IMR-90 (cell line): ENCODE measurements at regions not wholly inside any gene's neighbourhood (a gene's known extent, or its start where the extent isn't known, plus 50 kb on each side); places are given as distances from the start of the nearest gene placed in this dataset.

ENCODE experiments used
- ATAC-seq: fragments of 200-7000 bp; cut with Tn5 transposase; 2 replicates; pipeline ENCODE4 v1.9.1; 2020; ENCODE audit warnings: low read depth, mild to moderate bottlenecking, moderate library complexity
- BruUV-seq: library from RNA; stranded (reverse); fragments of 400-500 nt; replicated peaks from 2 replicates; lab custom pipeline; 2021; lab: Mats Ljungman, UMichigan
- CTCF ChIA-PET: fragments of 300-600 bp; formaldehyde crosslinking; extraction: SDS; loops from one replicate; lab custom pipeline; 2021; ENCODE audit warnings: antibody characterized with exemption; lab: Yijun Ruan, JAX
- POLR2A ChIA-PET: fragments of 300-600 bp; sonication (Branson Sonifier 250); formaldehyde crosslinking; loops from one replicate; lab custom pipeline; 2022; ENCODE audit warnings: antibody characterized with exemption; ENCODE audit not compliant: unreplicated experiment; lab: Charles Lee
- DNase-seq: peaks from one replicate; pipeline ENCODE4 v3.0.0; 2013
- H2AFZ ChIP-seq: replicated peaks from 2 replicates; pipeline ENCODE3; 2013; ENCODE audit warnings: low read length, mild to moderate bottlenecking; ENCODE audit not compliant: poor library complexity
- H2AK5ac ChIP-seq: 2 replicates; pipeline ENCODE4 v1.6.1; 2013; ENCODE audit warnings: low read depth, low read length, inconsistent platforms
- H2AK9ac ChIP-seq: replicated peaks from 2 replicates; pipeline ENCODE3; 2013; ENCODE audit warnings: mild to moderate bottlenecking, low read depth, low read length, moderate library complexity; ENCODE audit not compliant: poor library complexity
- H2BK120ac ChIP-seq: 2 replicates; pipeline ENCODE4 v1.6.1; 2013; ENCODE audit warnings: low read depth, low read length, inconsistent platforms
- H2BK15ac ChIP-seq: 3 replicates; pipeline ENCODE4 v1.6.1; 2013; ENCODE audit warnings: low read depth, low read length, inconsistent platforms
- H2BK20ac ChIP-seq: 2 replicates; pipeline ENCODE4 v1.6.1; 2013; ENCODE audit warnings: low read depth, mild to moderate bottlenecking, inconsistent platforms, low read length, moderate library complexity
- H2BK5ac ChIP-seq: 2 replicates; pipeline ENCODE4 v1.6.1; 2013; ENCODE audit warnings: mild to moderate bottlenecking, low read depth, low read length, inconsistent platforms; ENCODE audit not compliant: poor library complexity, severe bottlenecking
- H3K14ac ChIP-seq: replicated peaks from 2 replicates; pipeline ENCODE4 v1.6.1; 2013; ENCODE audit warnings: low read depth, low read length, inconsistent platforms
- H3K18ac ChIP-seq: 2 replicates; pipeline ENCODE4 v1.6.1; 2013; ENCODE audit warnings: low read depth, low read length, control low read depth
- H3K23ac ChIP-seq: 2 replicates; pipeline ENCODE4 v1.6.1; 2013; ENCODE audit warnings: low read depth, low read length, inconsistent platforms
- H3K27ac ChIP-seq: 2 replicates; pipeline ENCODE4 v1.5.1; 2013; ENCODE audit warnings: mild to moderate bottlenecking, control low read depth, low read length; ENCODE audit not compliant: insufficient read depth
- H3K27me3 ChIP-seq: 2 replicates; pipeline ENCODE4 v1.6.1; 2013; ENCODE audit warnings: low read length; ENCODE audit not compliant: control insufficient read depth, insufficient read depth
- H3K36me3 ChIP-seq: 2 replicates; pipeline ENCODE4 v1.6.1; 2013; ENCODE audit warnings: low read length, mixed read lengths; ENCODE audit not compliant: control insufficient read depth, insufficient read depth
- H3K4ac ChIP-seq: 2 replicates; pipeline ENCODE4 v1.6.1; 2013; ENCODE audit warnings: low read depth, low read length, inconsistent platforms
- H3K4me1 ChIP-seq: 2 replicates; pipeline ENCODE4 v1.6.1; 2013; ENCODE audit warnings: low read length, mixed read lengths; ENCODE audit not compliant: control insufficient read depth, insufficient read depth
- H3K4me2 ChIP-seq: 2 replicates; pipeline ENCODE4 v1.6.1; 2013; ENCODE audit warnings: low read depth, mild to moderate bottlenecking, control low read depth, low read length, moderate library complexity
- H3K4me3 ChIP-seq: 2 replicates; pipeline ENCODE4 v1.5.1; 2013; ENCODE audit warnings: low read depth, mild to moderate bottlenecking, control low read depth, low read length, moderate library complexity; ENCODE audit not compliant: insufficient read depth
- H3K56ac ChIP-seq: 2 replicates; pipeline ENCODE4 v1.6.1; 2013; ENCODE audit warnings: low read length, inconsistent platforms; ENCODE audit not compliant: insufficient read depth; ENCODE audit errors: extremely low read depth
- H3K79me1 ChIP-seq, 2 experiments: 2 replicates each; pipeline ENCODE4 v1.6.1; 2013; ENCODE audit warnings: low read length in 2 of 2, inconsistent platforms in 1 of 2, low read depth in 1 of 2
- H3K9ac ChIP-seq: 2 replicates; pipeline ENCODE4 v1.6.1; 2013; ENCODE audit warnings: low read depth, low read length, control low read depth
- H3K9me1 ChIP-seq: 2 replicates; pipeline ENCODE4 v1.6.1; 2013; ENCODE audit warnings: low read length, inconsistent platforms; ENCODE audit not compliant: insufficient read depth
- H3K9me3 ChIP-seq: 2 replicates; pipeline ENCODE4 v1.6.1; 2013; ENCODE audit warnings: low read length; ENCODE audit not compliant: control insufficient read depth, insufficient read depth
- H4K20me1 ChIP-seq: 2 replicates; pipeline ENCODE4 v1.6.1; 2013; ENCODE audit warnings: low read length, inconsistent platforms; ENCODE audit not compliant: insufficient read depth
- H4K5ac ChIP-seq: 2 replicates; pipeline ENCODE4 v1.6.1; 2013; ENCODE audit warnings: mild to moderate bottlenecking, low read depth, low read length, control low read depth
- H4K8ac ChIP-seq, 2 experiments: 2 replicates each; pipeline ENCODE4 v1.6.1; 2013; ENCODE audit warnings: low read depth in 2 of 2, low read length in 2 of 2, control low read depth in 1 of 2, inconsistent platforms in 1 of 2
- H4K91ac ChIP-seq: 2 replicates; pipeline ENCODE4 v1.6.1; 2013; ENCODE audit warnings: low read depth, low read length, inconsistent platforms; ENCODE audit not compliant: insufficient read depth
- BHLHE40 ChIP-seq: fragments of 150-350 bp; IDR thresholded peaks from 2 replicates; pipeline ENCODE4 v1.6.1; 2016; ENCODE audit warnings: mild to moderate bottlenecking, low read depth, low read length
- CHD1 ChIP-seq: IDR thresholded peaks from 2 replicates; pipeline ENCODE4 v1.6.1; 2012; ENCODE audit warnings: low read depth, low read length, improper control_type of control experiment
- FOS ChIP-seq: fragments of 150-350 bp; IDR thresholded peaks from 2 replicates; pipeline ENCODE4 v1.6.1; 2016; ENCODE audit warnings: low read depth, low read length
- MAFK ChIP-seq: IDR thresholded peaks from 2 replicates; pipeline ENCODE4 v1.6.1; 2012; ENCODE audit warnings: low read depth, low read length, improper control_type of control experiment
- MAZ ChIP-seq: IDR thresholded peaks from 2 replicates; pipeline ENCODE4 v1.6.1; 2012; ENCODE audit warnings: low read depth, mild to moderate bottlenecking, low read length, improper control_type of control experiment, moderate library complexity, borderline replicate concordance
- MXI1 ChIP-seq: IDR thresholded peaks from 2 replicates; pipeline ENCODE4 v1.6.1; 2012; ENCODE audit warnings: low read depth, mild to moderate bottlenecking, low read length, moderate library complexity, borderline replicate concordance
- NFE2L2 ChIP-seq: fragments of 150-350 bp; IDR thresholded peaks from 2 replicates; pipeline ENCODE4 v1.6.1; 2016; ENCODE audit warnings: low read depth, mild to moderate bottlenecking, low read length
- POLR2A ChIP-seq: IDR thresholded peaks from 2 replicates; pipeline ENCODE4 v1.6.1; 2012; ENCODE audit warnings: mild to moderate bottlenecking, low read depth, low read length
- RCOR1 ChIP-seq: IDR thresholded peaks from 2 replicates; pipeline ENCODE4 v1.6.1; 2012; ENCODE audit warnings: mild to moderate bottlenecking, low read length, improper control_type of control experiment; ENCODE audit not compliant: insufficient replicate concordance
- dilution Hi-C: fragments of 300-500 bp; cut with HindIII; formaldehyde crosslinking; loops from one replicate; pipeline ENCODE4 v1.14.3; 2018; ENCODE audit warnings: low sequenced_read_pairs; ENCODE audit not compliant: unreplicated experiment
- in situ Hi-C: fragments of 300-500 bp; cut with MboI; formaldehyde crosslinking; loops from 3 replicates; pipeline ENCODE4 v1.14.3; 2019; ENCODE audit warnings: low sequenced_read_pairs, inconsistent platforms, mixed read lengths
- intact Hi-C: fragments of 100-400 bp; cut with micrococcal nuclease; formaldehyde crosslinking; loops from 2 replicates; pipeline ENCODE4 v1.10.0; 2022
- TF ChIP-seq, protein P1 (sequence below): fragments of 150-350 bp; IDR thresholded peaks from 2 replicates; pipeline ENCODE4 v1.6.1; 2016; ENCODE audit warnings: low read depth, mild to moderate bottlenecking, low read length, moderate library complexity, borderline replicate concordance
- TF ChIP-seq, protein P2 (sequence below): conservative IDR thresholded peaks from 2 replicates; pipeline ENCODE4 v1.5.1; 2012; ENCODE audit warnings: mild to moderate bottlenecking, low read depth, low read length, improper control_type of control experiment
- TF ChIP-seq, protein P3 (sequence below): fragments of 150-350 bp; IDR thresholded peaks from 2 replicates; pipeline ENCODE4 v1.6.1; 2017; ENCODE audit warnings: mild to moderate bottlenecking, antibody characterized with exemption, low read length, low read depth

DNA sequence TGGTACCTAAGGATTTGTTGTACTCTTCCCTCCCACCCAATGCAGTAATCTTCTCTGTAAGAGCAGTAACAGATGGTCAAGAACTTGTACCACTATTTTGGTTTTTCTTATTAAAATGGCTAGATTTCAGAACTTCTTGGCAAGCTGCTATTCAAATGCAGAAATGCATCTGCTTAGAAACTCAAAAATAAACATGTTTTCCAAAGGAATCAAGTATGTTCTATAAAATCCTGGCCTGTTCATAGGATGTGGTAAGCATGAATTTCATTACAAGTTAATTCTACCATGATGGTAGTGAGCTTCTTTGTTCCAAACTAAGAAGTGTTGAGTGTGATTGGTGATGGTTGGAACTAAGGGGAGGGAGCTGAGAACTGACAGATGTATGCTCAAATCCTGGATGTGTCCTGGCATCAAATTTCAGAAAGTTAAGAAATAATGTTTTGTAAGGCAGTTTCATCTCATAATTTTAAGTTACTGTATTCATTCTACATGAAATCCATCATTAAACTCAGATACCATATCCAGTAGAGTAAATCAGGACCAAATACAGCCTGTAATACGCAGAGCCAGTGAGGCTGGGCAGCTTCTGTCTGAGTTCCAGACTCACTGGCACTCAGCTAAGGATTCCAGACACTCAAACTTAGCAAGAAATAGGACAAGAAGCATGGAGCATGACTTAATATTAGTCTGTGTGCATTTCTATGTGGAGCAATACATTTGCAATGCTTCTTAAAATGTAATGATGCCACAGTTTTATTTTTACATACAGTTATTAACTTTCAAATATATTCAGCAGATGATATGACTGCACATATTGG lies 119.6 kb downstream of the TES start (continued):
- TF ChIP-seq RCOR1 (no peak), BHLHE40 (no peak)

DNA sequence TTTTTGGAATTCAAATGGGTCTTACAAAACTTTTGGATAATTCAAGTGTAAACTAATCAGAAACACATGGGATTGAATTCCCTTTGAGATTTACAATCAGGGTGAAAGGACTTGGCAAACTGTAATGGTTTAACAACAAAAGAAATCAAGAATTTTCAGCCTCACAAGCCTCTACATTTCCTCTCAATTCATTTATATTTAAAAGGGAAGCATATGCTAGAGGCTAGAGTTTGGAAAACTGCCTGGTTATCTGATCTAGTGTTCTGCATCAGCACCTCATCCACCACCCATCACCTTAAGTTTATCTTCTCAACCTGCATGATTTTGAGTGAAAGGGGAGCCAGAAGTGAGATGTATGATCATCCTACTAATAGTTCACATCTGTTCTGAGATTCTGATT lies 120.7 kb downstream of the TES start:
- H2BK15ac ChIP-seq: peak overlapping the region; percentile 68; the same call in 2 of the 3 replicates
- H4K20me1 ChIP-seq: no peaks in the 10 kb centered on the region
- H3K9ac ChIP-seq: no peak overlapping the region
- H2BK20ac ChIP-seq: peak overlapping the region; percentile 81; the same call in 1 of the 2 replicates
- H2BK5ac ChIP-seq: peak overlapping the region; percentile 65
- peak; percentile 29 for DNase-seq
- H3K4me3 ChIP-seq: no peak overlapping the region
- H4K8ac ChIP-seq: peak overlapping the region in 1 of 2 experiments; percentile 65; a peak in 2 of 4 replicates
- peaks cover 4% of the 10 kb centered on the region for H3K9me1 ChIP-seq
- ChIA-PET POLR2A (no interaction called here), CTCF (no interaction called here)
- peak overlapping the region; percentile 90 for H2BK120ac ChIP-seq
- BruUV-seq: no TSS peak
- no peak overlapping the region for H4K91ac ChIP-seq
- peak overlapping the region; percentile 79; the same call in 1 of the 2 replicates for H3K23ac ChIP-seq
- intact Hi-C loops: no loop called here
- H3K4ac ChIP-seq: peak overlapping the region; percentile 72
- H2AFZ ChIP-seq: no peak overlapping the region
- no peaks in the 10 kb centered on the region for H3K27me3 ChIP-seq
- no peak overlapping the region for H3K56ac ChIP-seq
- dilution Hi-C loops: no loop called here
- peaks cover 4% of the 10 kb centered on the region for H3K9me3 ChIP-seq
- peaks cover 2% of the 10 kb centered on the region; the same call in 1 of the 2 replicates for H3K4me1 ChIP-seq
- no peaks in the 10 kb centered on the region for H3K36me3 ChIP-seq
- peak overlapping the region; percentile 77 for H3K14ac ChIP-seq
- no peak overlapping the region for H2AK9ac ChIP-seq
- peaks cover 3% of the 10 kb centered on the region in 2 experiments; a peak in 1 of 4 replicates for H3K79me1 ChIP-seq
- H3K27ac ChIP-seq: peak overlapping the region; percentile 38; the same call in 1 of the 2 replicates
- peak overlapping the region; percentile 24; the same call in 1 of the 2 replicates for H3K18ac ChIP-seq
- no peak overlapping the region for H2AK5ac ChIP-seq
- in situ Hi-C loops: no loop called here
- H3K4me2 ChIP-seq: no peak overlapping the region
- no peak overlapping the region; the same call in 1 of the 2 replicates for H4K5ac ChIP-seq
- ATAC-seq: no peak
- TF ChIP-seq CHD1 (no peak), RCOR1 (no peak), POLR2A (no peak), MXI1 (no peak), MAZ (no peak), MAFK (no peak), NFE2L2 (no peak), FOS (no peak), BHLHE40 (no peak)
- TF ChIP-seq, protein P1, sequence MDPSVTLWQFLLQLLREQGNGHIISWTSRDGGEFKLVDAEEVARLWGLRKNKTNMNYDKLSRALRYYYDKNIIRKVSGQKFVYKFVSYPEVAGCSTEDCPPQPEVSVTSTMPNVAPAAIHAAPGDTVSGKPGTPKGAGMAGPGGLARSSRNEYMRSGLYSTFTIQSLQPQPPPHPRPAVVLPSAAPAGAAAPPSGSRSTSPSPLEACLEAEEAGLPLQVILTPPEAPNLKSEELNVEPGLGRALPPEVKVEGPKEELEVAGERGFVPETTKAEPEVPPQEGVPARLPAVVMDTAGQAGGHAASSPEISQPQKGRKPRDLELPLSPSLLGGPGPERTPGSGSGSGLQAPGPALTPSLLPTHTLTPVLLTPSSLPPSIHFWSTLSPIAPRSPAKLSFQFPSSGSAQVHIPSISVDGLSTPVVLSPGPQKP: no peak
- TF ChIP-seq, protein P2, sequence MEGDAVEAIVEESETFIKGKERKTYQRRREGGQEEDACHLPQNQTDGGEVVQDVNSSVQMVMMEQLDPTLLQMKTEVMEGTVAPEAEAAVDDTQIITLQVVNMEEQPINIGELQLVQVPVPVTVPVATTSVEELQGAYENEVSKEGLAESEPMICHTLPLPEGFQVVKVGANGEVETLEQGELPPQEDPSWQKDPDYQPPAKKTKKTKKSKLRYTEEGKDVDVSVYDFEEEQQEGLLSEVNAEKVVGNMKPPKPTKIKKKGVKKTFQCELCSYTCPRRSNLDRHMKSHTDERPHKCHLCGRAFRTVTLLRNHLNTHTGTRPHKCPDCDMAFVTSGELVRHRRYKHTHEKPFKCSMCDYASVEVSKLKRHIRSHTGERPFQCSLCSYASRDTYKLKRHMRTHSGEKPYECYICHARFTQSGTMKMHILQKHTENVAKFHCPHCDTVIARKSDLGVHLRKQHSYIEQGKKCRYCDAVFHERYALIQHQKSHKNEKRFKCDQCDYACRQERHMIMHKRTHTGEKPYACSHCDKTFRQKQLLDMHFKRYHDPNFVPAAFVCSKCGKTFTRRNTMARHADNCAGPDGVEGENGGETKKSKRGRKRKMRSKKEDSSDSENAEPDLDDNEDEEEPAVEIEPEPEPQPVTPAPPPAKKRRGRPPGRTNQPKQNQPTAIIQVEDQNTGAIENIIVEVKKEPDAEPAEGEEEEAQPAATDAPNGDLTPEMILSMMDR: no peak
- TF ChIP-seq, protein P3, sequence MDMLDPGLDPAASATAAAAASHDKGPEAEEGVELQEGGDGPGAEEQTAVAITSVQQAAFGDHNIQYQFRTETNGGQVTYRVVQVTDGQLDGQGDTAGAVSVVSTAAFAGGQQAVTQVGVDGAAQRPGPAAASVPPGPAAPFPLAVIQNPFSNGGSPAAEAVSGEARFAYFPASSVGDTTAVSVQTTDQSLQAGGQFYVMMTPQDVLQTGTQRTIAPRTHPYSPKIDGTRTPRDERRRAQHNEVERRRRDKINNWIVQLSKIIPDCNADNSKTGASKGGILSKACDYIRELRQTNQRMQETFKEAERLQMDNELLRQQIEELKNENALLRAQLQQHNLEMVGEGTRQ: no peak
